Peyer's patch (tissue), 4 donors: ENCODE measurements at regions not wholly inside any gene's neighbourhood (a gene's known extent, or its start where the extent isn't known, plus 50 kb on each side); places are given as distances from the start of the nearest gene placed in this dataset.

ENCODE experiments used
- POLR2A ChIP-seq, 2 donors: fragments of 450-650 bp; IDR thresholded peaks; one replicate each; pipeline ENCODE4 v1.5.1; 2017; ENCODE audit warnings: antibody characterized with exemption in 2 of 2, mild to moderate bottlenecking in 2 of 2, moderate library complexity in 2 of 2
- TF ChIP-seq, protein P1 (sequence below), 6 experiments: fragments of 450-650 bp in 4 of 6; fragments of 200-600 bp in 2 of 6; sonication (generic) in 1 of 6; IDR thresholded peaks; one replicate each; pipeline ENCODE4 v1.5.1; 2017 to 2019; ENCODE audit warnings: antibody characterized with exemption in 6 of 6, mild to moderate bottlenecking in 3 of 6, moderate library complexity in 1 of 6

DNA sequence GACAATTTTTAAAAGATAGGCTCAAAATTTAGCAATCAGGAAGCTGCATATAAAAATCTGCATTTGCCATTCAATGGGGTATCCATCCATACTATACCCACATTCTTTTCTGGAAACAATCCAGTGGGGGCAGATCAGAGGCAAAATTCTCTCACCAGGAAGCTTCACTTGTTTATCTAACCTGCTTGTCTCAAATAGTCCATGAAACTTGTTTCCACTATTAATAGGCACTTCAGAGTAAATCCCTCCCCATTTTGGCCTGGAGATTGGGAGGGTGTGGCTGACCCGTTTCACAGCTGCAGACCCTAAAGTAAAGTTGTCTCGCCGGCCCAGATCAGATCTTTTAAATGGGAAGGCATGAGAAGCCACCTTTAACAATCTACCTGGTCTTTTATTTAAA lies 139.4 kb upstream of the CPNE8 start:
- no peak for TF ChIP-seq POLR2A (IDR thresholded peaks at IDR 0.05)
- TF ChIP-seq, protein P1, sequence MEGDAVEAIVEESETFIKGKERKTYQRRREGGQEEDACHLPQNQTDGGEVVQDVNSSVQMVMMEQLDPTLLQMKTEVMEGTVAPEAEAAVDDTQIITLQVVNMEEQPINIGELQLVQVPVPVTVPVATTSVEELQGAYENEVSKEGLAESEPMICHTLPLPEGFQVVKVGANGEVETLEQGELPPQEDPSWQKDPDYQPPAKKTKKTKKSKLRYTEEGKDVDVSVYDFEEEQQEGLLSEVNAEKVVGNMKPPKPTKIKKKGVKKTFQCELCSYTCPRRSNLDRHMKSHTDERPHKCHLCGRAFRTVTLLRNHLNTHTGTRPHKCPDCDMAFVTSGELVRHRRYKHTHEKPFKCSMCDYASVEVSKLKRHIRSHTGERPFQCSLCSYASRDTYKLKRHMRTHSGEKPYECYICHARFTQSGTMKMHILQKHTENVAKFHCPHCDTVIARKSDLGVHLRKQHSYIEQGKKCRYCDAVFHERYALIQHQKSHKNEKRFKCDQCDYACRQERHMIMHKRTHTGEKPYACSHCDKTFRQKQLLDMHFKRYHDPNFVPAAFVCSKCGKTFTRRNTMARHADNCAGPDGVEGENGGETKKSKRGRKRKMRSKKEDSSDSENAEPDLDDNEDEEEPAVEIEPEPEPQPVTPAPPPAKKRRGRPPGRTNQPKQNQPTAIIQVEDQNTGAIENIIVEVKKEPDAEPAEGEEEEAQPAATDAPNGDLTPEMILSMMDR (IDR thresholded peaks at IDR 0.05), result no peak
